NB4 (cell line): ENCODE measurements at regions not wholly inside any gene's neighbourhood (a gene's known extent, or its start where the extent isn't known, plus 50 kb on each side); places are given as distances from the start of the nearest gene placed in this dataset.

Experiments used
- MYC ChIP-seq: IDR thresholded peaks from 2 replicates; pipeline ENCODE4 v1.6.1; 2011; ENCODE audit warnings: low read depth, low read length
- POLR2A ChIP-seq: IDR thresholded peaks from 2 replicates; pipeline ENCODE4 v1.6.1; 2011; ENCODE audit warnings: mild to moderate bottlenecking; ENCODE audit not compliant: insufficient read length; ENCODE audit errors: extremely low read depth
- TF ChIP-seq, protein P1 (sequence below): IDR thresholded peaks from 2 replicates; pipeline ENCODE4 v1.6.1; 2011; ENCODE audit warnings: low read depth, low read length
- TF ChIP-seq, protein P2 (sequence below): IDR thresholded peaks from one replicate; pipeline ENCODE4 v1.5.1; 2012; ENCODE audit warnings: low read depth, low read length

DNA sequence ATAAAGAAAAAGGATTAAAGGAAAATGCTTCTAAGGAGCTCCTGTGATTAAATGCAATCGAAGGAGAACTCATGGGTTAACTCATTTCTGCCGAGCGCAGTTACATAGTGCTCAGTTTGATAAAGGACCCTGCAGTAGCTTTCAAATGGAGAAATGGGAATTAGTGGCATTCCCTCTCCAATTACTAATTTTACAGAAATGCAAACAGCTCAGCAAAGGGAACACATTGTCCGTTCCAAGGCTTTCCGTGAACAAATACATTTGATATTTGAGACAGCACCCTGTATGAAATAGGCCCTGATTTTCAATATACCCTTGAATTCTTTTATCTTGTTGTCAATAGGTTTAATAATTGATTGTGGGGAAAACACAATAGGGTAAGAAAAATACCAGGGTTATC, 375.9 kb upstream of the TSHZ2 start:
- TF ChIP-seq, protein P1, sequence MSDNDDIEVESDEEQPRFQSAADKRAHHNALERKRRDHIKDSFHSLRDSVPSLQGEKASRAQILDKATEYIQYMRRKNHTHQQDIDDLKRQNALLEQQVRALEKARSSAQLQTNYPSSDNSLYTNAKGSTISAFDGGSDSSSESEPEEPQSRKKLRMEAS = no peak
- TF ChIP-seq, protein P2, sequence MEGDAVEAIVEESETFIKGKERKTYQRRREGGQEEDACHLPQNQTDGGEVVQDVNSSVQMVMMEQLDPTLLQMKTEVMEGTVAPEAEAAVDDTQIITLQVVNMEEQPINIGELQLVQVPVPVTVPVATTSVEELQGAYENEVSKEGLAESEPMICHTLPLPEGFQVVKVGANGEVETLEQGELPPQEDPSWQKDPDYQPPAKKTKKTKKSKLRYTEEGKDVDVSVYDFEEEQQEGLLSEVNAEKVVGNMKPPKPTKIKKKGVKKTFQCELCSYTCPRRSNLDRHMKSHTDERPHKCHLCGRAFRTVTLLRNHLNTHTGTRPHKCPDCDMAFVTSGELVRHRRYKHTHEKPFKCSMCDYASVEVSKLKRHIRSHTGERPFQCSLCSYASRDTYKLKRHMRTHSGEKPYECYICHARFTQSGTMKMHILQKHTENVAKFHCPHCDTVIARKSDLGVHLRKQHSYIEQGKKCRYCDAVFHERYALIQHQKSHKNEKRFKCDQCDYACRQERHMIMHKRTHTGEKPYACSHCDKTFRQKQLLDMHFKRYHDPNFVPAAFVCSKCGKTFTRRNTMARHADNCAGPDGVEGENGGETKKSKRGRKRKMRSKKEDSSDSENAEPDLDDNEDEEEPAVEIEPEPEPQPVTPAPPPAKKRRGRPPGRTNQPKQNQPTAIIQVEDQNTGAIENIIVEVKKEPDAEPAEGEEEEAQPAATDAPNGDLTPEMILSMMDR = no peak
- TF ChIP-seq MYC (no peak), POLR2A (no peak)
